ENCODE measurements at regions not wholly inside any gene's neighbourhood (a gene's known extent, or its start where the extent isn't known, plus 50 kb on each side); places are given as distances from the start of the nearest gene placed in this dataset.

- H3K36me3 Mint-ChIP-seq, result no peaks in the 10 kb centered on the region
- DNase-seq (ENCODE audit: low spot score in 2 of 2), result no peak
- H3K9me3 Mint-ChIP-seq, result no peaks in the 10 kb centered on the region
- H3K27ac Mint-ChIP-seq, result no peak overlapping the region
- no peak for ATAC-seq
These were observed 488.4 kb upstream of the ADGRL2 start for GRCh38 chr1:81312272-81312754.

- no peak overlapping the region for H3K27ac Mint-ChIP-seq
These were observed 490.5 kb upstream of the ADGRL2 start for GRCh38 chr1:81310250-81310649.

GRCh38 chr1:81308191-81308590 lies 492.5 kb upstream of the ADGRL2 start:
- H3K9me3 Mint-ChIP-seq, result peaks cover 0 to 3% of the 10 kb centered on the region in 2 donors
- DNase-seq (ENCODE audit: low spot score in 2 of 2) (no peak), ATAC-seq (no peak)
- H3K27ac Mint-ChIP-seq, result no peak overlapping the region
- H3K36me3 Mint-ChIP-seq, result no peaks in the 10 kb centered on the region

More at GRCh38 chr1:81310250-81310649, 490.5 kb upstream of the ADGRL2 start:
- DNase-seq (ENCODE audit: low spot score in 2 of 2) (no peak), ATAC-seq (no peak)
- H3K36me3 Mint-ChIP-seq, result no peaks in the 10 kb centered on the region
- H3K9me3 Mint-ChIP-seq, result no peaks in the 10 kb centered on the region

GRCh38 chr1:81307786-81308185 lies 492.9 kb upstream of the ADGRL2 start:
- ATAC-seq (no peak), DNase-seq (ENCODE audit: low spot score in 2 of 2) (no peak)
- Mint-ChIP-seq H3K36me3 (no peaks in the 10 kb centered on the region), H3K9me3 (peaks cover 0 to 7% of the 10 kb centered on the region in 2 donors), H3K27ac (no peak overlapping the region)

GRCh38 chr1:81305997-81306452 lies 494.7 kb upstream of the ADGRL2 start:
- peaks cover 0 to 8% of the 10 kb centered on the region in 2 donors for H3K9me3 Mint-ChIP-seq
- no peak overlapping the region for H3K27ac Mint-ChIP-seq
- DNase-seq (ENCODE audit: low spot score in 2 of 2) (no peak), ATAC-seq (no peak)
- H3K36me3 Mint-ChIP-seq, result no peaks in the 10 kb centered on the region

- H3K36me3 Mint-ChIP-seq, result no peaks in the 10 kb centered on the region
- H3K9me3 Mint-ChIP-seq, result peaks cover 0 to 8% of the 10 kb centered on the region in 2 donors
- H3K27ac Mint-ChIP-seq, result no peak overlapping the region
- ATAC-seq (no peak), DNase-seq (ENCODE audit: low spot score in 2 of 2) (no peak)
These were observed 496.5 kb upstream of the ADGRL2 start for GRCh38 chr1:81304187-81304586.

- no peak overlapping the region for H3K27ac Mint-ChIP-seq
- peaks cover 0 to 8% of the 10 kb centered on the region in 2 donors for H3K9me3 Mint-ChIP-seq
- no peaks in the 10 kb centered on the region for H3K36me3 Mint-ChIP-seq
These were observed 500.8 kb upstream of the ADGRL2 start for GRCh38 chr1:81299892-81300291.

GRCh38 chr1:81298266-81298665 lies 502.5 kb upstream of the ADGRL2 start:
- H3K9me3 Mint-ChIP-seq, result peaks cover 0 to 6% of the 10 kb centered on the region in 2 donors
- no peak for ATAC-seq
- no peak overlapping the region for H3K27ac Mint-ChIP-seq
- no peaks in the 10 kb centered on the region for H3K36me3 Mint-ChIP-seq
- DNase-seq (ENCODE audit: low spot score in 2 of 2), result no peak

More at GRCh38 chr1:81299892-81300291, 500.8 kb upstream of the ADGRL2 start:
- ATAC-seq (no peak), DNase-seq (ENCODE audit: low spot score in 2 of 2) (no peak)

- H3K9me3 Mint-ChIP-seq, result peaks cover 0 to 4% of the 10 kb centered on the region in 2 donors
- ATAC-seq (no peak), DNase-seq (ENCODE audit: low spot score in 2 of 2) (no peak)
- no peak overlapping the region for H3K27ac Mint-ChIP-seq
- no peaks in the 10 kb centered on the region for H3K36me3 Mint-ChIP-seq
These were observed 504.1 kb upstream of the ADGRL2 start for GRCh38 chr1:81296601-81297000.

- Mint-ChIP-seq H3K36me3 (no peaks in the 10 kb centered on the region), H3K27ac (no peak overlapping the region), H3K9me3 (peaks cover 0 to 4% of the 10 kb centered on the region in 2 donors)
- DNase-seq (ENCODE audit: low spot score in 2 of 2), result no peak
- no peak for ATAC-seq
These were observed 510.4 kb upstream of the ADGRL2 start for GRCh38 chr1:81290326-81290725.

GRCh38 chr1:81288689-81289088 lies 512.0 kb upstream of the ADGRL2 start:
- no peak overlapping the region for H3K27ac Mint-ChIP-seq
- ATAC-seq (no peak), DNase-seq (ENCODE audit: low spot score in 2 of 2) (no peak)
- no peaks in the 10 kb centered on the region for H3K36me3 Mint-ChIP-seq
- peaks cover 0 to 4% of the 10 kb centered on the region in 2 donors for H3K9me3 Mint-ChIP-seq

- Mint-ChIP-seq H3K9me3 (peaks cover 0 to 4% of the 10 kb centered on the region in 2 donors), H3K27ac (no peak overlapping the region), H3K36me3 (no peaks in the 10 kb centered on the region)
- DNase-seq (ENCODE audit: low spot score in 2 of 2) (no peak), ATAC-seq (no peak)
These were observed 513.2 kb upstream of the ADGRL2 start for GRCh38 chr1:81287411-81288080.

- ATAC-seq (no peak), DNase-seq (ENCODE audit: low spot score in 2 of 2) (no peak)
- Mint-ChIP-seq H3K27ac (no peak overlapping the region), H3K9me3 (peaks cover 4% of the 10 kb centered on the region in 2 donors), H3K36me3 (no peaks in the 10 kb centered on the region)
These were observed 530.7 kb upstream of the ADGRL2 start for GRCh38 chr1:81270051-81270450.

GRCh38 chr1:81264976-81265375 lies 535.8 kb upstream of the ADGRL2 start:
- ATAC-seq, result no peak

GRCh38 chr1:81259625-81260411 lies 540.9 kb upstream of the ADGRL2 start:
- DNase-seq (ENCODE audit: low spot score in 2 of 2), result no peak
- ATAC-seq, result no peak
- H3K36me3 Mint-ChIP-seq, result no peaks in the 10 kb centered on the region
- H3K9me3 Mint-ChIP-seq, result peaks cover 4 to 11% of the 10 kb centered on the region in 2 donors
- no peak overlapping the region for H3K27ac Mint-ChIP-seq

More at GRCh38 chr1:81264976-81265375, 535.8 kb upstream of the ADGRL2 start:
- H3K27ac Mint-ChIP-seq, result no peak overlapping the region
- no peaks in the 10 kb centered on the region for H3K36me3 Mint-ChIP-seq
- peaks cover 4% of the 10 kb centered on the region in 2 donors for H3K9me3 Mint-ChIP-seq
- DNase-seq (ENCODE audit: low spot score in 2 of 2), result no peak

- Mint-ChIP-seq H3K9me3 (peaks cover 6 to 13% of the 10 kb centered on the region in 2 donors), H3K27ac (no peak overlapping the region), H3K36me3 (no peaks in the 10 kb centered on the region)
- DNase-seq (ENCODE audit: low spot score in 2 of 2) (no peak), ATAC-seq (no peak)
These were observed 546.2 kb upstream of the ADGRL2 start for GRCh38 chr1:81254560-81254959.

- ATAC-seq, result no peak
These were observed 546.7 kb upstream of the ADGRL2 start for GRCh38 chr1:81254068-81254467.

More at GRCh38 chr1:81254068-81254467, 546.7 kb upstream of the ADGRL2 start:
- Mint-ChIP-seq H3K9me3 (peaks cover 6 to 16% of the 10 kb centered on the region in 2 donors), H3K27ac (no peak overlapping the region), H3K36me3 (no peaks in the 10 kb centered on the region)
- DNase-seq (ENCODE audit: low spot score in 2 of 2), result no peak

Measured in activated naive CD4-positive, alpha-beta T cell treated with anti-CD3 and anti-CD28 coated beads, Interleukin-2, amount 50 U/mL, for 72 hours (primary cell).